Skin of body (tissue), 1 donor: ENCODE measurements at regions not wholly inside any gene's neighbourhood (a gene's known extent, or its start where the extent isn't known, plus 50 kb on each side); places are given as distances from the start of the nearest gene placed in this dataset.
A peak's percentile ranks its signal among the peaks of the same experiment; 100 is the strongest.

ENCODE experiments used
- DNase-seq: peaks from one replicate; lab custom pipeline; 2025; lab: John Stamatoyannopoulos, UW

- DNase-seq, result no peak
These were observed 586.4 kb downstream of the TLE4 start for GRCh38 chr9:80158131-80158530.

GRCh38 chr9:80157561-80157983 lies 585.8 kb downstream of the TLE4 start:
- DNase-seq, result peak; percentile 16

DNA sequence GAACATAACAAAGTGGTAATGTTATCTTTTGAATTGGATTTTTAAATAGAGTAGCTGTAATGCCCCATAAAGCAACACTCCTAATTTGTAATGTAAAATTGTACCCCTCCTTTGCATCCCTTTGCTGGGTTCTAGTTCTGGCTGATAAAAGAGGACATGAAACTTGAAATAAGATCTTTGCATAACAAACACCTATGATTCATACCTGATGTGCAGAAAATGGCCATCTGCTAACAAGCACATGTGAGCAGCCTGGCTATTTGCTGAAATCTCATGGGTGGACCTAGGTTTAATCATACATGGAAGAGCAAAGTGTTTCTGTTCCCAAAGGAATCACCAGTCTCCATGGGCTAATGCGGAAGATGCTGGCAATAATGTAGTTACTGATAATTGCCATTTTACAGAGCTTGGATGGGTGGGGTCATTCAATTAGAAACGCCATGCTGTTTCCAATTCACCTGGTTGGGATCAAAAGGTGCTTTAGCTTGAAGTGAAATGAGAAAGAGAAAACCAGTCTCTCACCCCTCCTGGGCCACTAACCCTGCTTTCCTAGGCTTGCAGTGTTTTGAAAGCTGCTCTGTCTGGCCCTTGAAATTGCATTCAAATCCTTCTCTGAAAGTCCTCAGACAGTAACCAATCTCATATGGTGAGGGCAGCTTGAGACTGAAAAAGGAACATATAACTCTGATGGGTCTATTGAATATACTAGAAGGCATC lies 585.1 kb downstream of the TLE4 start:
- DNase-seq, result no peak

GRCh38 chr9:80156262-80156661 lies 584.5 kb downstream of the TLE4 start:
- DNase-seq, result no peak

GRCh38 chr9:80147866-80148265 lies 576.1 kb downstream of the TLE4 start:
- no peak for DNase-seq

DNA sequence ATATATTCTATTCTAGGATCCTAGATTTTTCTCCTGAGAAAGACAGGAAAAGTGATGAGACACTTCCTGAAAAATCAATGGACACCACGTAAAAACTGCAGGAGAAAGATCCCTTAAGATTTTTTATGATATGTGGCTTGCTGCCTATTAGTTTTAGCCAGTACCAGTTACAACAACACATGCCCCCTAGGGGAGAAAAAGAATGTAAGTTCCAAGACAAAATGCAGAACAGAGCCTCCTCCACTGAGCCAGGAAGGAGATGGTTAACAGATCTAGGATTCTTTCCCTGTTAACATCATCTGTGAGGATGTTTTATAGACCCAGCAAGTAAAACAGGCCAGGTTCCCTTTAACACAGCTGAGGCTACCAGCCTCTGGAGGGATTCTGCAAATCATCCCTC lies 574.7 kb downstream of the TLE4 start:
- no peak for DNase-seq

- no peak for DNase-seq
These were observed 573.1 kb downstream of the TLE4 start for GRCh38 chr9:80144856-80145255.

DNA sequence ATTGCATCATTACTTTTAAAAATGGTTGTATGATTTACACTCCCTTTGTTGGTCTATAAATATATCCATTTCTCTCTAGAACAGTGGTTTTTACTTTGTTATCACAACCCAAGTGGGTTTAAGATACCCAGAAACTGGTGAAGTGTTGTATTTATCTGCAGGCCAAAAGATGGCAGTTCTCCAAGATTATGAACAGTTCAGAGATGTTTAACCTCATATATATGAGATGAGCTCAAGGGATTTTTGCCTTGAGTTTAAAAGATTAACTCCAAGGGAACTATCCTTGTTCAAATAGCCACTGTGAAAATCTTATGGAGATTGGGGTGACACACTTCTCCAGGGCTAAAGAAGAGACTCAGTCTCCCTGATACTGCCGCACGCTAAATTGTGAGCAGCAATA lies 572.6 kb downstream of the TLE4 start:
- no peak for DNase-seq

DNA sequence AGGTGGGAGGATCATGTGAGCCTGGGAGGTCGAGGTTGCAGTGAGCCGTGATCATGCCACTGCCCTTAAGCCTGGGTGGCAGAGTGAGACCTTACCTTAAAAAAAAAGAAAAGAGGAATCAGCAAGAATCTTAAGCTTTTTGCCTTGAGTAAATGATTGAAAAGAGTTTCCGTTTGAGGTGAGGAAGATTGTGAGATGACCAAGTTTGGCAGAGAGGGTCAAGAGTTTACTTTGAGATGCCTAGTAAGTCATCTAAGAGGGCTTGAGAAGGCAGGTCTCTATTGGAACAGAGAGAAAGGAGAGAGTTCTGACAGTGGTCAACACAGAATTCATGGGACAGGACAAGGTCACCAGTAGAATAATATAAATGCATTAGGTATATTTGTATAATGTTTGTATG lies 572.1 kb downstream of the TLE4 start:
- DNase-seq, result no peak

GRCh38 chr9:80134487-80134886 lies 562.7 kb downstream of the TLE4 start:
- DNase-seq, result no peak

GRCh38 chr9:80131627-80132026 lies 559.9 kb downstream of the TLE4 start:
- no peak for DNase-seq

DNA sequence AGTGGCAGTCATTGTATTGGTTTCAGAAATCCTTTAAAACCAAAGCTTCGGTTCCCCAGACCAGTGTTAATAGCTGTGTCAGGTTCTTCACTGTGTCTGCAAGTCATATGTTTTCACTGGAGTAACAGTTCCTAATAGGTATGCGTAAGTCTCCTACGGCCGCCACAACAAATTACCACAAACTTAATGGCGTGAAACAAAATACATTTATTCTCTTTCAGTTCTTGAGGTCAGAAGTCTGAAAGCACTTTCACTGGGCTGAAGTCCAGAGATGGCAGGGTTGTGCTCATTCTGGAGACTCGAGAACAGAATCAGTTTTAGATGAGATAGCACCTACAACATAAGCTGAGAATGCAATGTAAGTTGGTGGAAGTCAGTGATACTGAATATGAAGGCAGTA lies 556.2 kb downstream of the TLE4 start:
- DNase-seq, result no peak

DNA sequence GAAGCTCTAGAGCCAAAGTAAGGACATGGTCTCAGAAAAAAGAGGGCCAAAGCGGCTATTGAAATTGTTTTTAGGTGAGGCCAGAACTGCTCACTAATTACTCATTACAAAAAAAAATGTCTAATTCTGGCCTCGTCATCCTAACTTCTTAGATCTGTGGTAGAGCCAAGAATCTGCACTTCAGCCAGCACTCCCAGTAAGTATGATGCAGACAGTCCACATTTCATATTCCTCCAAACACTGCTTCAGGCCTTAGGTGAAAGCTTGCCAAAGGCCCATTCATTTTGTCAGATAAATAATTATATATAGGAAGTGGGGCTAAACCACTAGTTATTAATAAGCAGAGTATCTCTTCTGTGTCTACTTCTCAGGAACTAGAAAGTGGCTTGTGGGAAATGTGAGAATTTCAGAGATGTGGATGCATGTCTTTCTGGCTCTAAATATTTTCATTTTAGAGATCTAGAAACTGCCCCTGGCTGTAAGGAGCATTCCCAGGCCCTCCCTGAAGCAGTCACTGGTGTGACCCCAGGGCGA lies 554.0 kb downstream of the TLE4 start:
- DNase-seq, result no peak

- no peak for DNase-seq
These were observed 545.3 kb downstream of the TLE4 start for GRCh38 chr9:80117031-80117430.

GRCh38 chr9:80114241-80114640 lies 542.5 kb downstream of the TLE4 start:
- no peak for DNase-seq

DNA sequence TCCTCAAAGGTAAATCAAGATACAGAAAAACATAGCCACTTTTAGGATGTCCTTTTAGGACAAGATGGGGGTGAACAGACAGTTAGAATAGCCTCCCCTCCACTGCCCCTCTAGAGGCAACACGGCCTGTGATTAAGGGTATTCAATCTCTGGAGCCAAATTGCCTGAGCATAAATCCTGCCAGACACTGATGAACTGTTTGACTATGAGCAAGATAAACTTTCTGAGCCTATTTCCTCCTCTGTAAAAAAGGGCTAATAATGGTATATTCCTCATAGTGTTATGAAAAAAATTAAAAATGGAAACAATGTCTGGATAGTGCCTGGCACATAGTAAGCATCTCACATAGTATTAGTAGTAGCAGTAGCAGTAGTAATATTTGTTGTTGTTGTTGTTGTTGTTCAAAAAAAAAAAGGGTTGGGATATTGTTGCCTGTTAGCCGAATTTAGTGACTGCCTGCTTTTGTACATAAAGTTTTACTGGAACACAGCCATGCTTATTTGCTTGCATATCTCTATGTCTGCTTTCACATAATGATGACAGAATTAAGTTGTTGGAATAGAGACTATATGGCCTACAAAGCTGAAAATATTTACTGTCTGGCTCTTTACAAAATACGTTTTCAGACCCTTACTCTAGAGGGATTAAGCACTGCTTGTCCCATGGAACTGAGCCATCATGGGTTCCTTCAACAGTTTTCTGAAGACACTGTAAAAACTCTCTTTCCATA lies 536.3 kb downstream of the TLE4 start:
- no peak for DNase-seq

DNA sequence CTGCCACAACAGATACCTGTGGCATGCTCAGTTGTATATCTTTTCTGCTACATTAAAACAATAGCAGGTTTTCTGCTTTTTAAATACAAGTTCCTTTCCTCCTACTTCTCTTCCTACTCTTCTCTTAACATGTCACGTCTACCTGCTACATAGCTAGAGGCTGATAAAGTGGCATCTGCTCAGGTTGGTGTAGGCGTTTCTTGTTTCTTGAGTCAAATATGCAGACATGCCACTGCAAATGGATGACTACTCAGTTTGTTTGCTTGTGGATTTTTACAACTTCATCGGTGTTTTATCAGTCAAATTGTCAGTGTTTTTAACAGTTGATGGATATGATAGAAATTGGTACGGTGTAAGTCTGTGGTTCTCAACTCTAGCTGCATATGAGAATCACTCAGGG lies 525.7 kb downstream of the TLE4 start:
- no peak for DNase-seq

- DNase-seq, result no peak
These were observed 522.5 kb downstream of the TLE4 start for GRCh38 chr9:80094176-80094771.

- DNase-seq, result no peak
These were observed 521.9 kb downstream of the TLE4 start for GRCh38 chr9:80093695-80094094.

DNA sequence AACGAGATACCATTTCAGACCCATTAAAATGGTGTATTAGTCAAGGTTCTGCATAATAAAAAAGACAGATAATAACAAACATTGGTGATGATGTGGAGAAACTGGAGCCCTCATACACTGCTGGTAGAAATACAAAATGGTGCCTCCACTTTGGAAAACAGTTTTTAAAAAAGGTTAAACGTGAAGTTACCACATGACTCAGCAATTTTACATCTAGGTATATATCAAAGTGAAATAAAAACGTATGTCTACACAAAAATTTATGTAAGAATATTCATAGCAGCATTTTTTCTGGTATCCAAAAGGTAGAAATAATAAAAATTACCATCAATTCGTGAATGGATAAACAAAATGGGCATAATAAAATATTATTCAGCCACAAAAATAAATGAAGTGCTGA lies 519.8 kb downstream of the TLE4 start:
- DNase-seq, result no peak

- no peak for DNase-seq
These were observed 518.6 kb downstream of the TLE4 start for GRCh38 chr9:80090317-80090716.

GRCh38 chr9:80086822-80087345 lies 515.1 kb downstream of the TLE4 start:
- no peak for DNase-seq
